8988T (cell line): ENCODE measurements at regions not wholly inside any gene's neighbourhood (a gene's known extent, or its start where the extent isn't known, plus 50 kb on each side); places are given as distances from the start of the nearest gene placed in this dataset.
"Not testable (repeated sequence)": the region's sequence is repeated elsewhere in the genome, so short reads cannot be mapped to it uniquely, and the experiment has no call there.

Experiments
- DNase-seq: peaks from one replicate; pipeline ENCODE4 v3.0.0; 2011

DNA sequence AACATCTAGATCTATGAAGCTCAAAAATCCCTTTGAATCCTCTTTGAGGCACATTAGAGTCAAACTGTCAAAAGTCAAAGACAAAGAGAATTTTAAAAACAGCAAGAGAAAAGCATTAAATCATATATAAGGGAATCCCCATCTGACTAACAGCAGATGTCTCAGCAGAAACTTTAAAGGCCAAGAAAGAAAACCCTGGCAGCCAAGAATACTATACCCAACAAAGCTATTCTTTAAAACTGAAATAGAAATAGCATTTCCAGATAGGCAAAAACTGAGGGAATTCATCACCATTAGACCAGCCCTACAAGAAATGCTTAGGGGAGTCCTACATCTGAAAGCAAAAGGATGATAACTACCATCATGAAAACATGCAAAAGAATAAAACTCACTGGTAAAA, 211.2 kb upstream of the PDZRN3 start:
- DNase-seq: no peak

DNA sequence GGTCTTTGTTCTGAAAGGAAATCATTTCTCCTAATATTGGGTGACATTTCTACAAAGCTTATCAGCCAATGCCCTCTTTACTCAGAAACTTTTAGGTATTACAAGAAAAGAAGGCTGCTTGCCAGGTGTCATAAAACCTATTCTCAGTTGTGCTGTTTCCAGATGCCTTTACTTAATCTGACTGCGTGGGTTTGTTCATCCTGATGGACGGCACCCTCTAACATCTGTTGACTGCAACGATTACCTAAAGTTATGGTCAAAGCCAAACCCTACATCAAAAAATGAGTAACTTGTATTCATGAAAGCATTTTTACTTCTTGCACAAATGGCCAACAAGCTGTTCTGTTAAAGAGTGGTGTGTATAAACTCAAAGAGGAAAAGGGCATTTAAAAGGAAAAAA, 207.7 kb upstream of the PDZRN3 start:
- DNase-seq: no peak

DNA sequence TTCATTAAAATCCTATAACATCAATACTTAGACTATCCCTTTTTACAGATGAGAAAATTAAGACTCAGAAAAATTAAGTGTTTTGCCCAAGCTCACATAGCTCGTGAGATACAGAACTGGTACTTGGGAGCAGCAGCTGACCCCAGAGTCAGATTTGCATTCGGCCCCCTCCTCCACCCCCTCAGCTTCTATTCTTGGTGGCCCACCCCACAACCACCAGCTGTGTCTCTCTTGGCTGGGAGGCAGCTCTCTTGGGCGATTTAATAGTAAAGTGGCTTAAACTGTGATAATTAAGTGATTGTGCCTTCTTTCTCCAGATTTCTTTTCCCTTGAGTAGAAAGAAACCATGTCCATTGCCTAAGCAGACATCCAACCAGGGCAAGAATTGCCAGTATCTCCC, 203.6 kb upstream of the PDZRN3 start:
- no peak for DNase-seq

DNA sequence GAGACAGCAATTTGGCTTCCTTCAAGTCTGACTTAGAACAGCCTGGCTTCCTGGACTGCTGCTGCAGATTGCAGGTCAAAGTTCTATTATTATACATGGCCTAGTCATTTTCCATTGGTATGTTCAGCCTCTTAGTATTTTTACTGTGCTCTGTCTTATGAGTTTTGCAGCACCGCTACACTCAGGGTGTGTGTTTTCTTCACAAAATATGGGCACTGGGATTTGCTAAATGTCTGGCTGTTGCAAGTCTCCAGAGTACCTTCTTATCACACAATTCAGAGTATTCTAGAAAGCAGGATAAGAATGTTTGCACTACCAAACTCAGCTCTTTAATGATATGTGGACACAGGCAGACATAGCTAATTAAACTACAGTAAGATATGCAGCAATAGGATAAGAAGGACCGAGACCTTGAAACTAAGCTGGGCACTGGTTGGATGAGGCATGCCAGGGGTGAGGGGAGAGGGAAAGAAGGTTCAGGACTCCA, 203.0 kb upstream of the PDZRN3 start:
- DNase-seq: no peak

DNA sequence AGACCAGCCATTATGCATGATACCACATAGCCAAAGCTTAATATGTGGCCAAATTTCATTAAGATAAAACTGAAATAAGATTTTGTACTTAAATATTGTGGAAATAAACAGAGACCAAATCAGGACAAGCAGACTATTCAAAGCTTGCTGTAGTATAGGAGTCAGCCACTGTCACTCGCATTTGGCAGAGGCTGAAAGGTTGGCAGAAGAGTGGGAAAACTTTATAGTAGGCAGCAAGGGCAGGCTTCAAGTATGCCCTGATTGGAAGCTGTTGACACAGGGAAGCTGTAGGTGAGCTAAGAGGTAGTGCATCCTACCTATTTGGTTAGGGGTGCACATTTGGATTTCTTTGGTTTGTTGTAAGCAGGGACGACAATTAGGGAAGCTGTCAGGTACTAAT, 202.5 kb upstream of the PDZRN3 start:
- DNase-seq: no peak

DNA sequence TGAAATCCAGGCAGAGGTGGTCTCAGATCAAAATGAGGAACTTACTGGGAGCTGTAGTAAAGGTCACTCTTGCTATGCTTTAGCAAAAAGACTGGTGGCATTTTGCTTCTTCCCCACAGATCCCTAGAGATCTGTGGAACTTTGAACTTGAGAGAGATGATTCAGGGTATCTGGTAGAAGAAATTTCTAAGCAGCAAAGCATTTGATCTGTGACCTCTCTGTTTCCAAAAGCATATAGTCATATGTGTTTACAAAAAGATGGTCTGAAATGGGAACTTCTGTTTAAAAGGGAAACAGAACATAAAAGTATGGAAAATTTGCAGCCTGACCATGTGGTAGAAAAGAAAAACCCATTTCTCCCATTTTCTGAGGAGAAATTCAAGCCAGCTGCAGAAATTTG, 196.2 kb upstream of the PDZRN3 start:
- DNase-seq: not testable (repeated sequence)

DNA sequence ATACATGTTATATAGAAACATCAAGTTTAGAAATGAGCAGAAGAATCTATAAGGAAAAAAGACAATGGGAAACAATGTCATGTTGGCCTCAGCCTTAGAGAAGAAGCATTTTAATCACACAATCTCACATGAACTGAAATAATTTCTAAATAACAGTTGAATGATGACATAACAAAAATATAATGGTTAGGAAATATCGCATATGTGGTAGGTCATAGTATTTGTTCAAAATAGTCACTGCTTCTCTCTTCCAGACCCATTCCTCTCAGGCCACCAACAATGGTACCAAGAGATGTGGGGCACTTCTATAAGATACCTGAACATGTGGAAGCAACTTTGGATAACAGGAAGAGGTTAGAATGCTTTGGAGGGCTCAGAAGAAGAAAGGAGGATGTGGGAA, 195.7 kb upstream of the PDZRN3 start:
- no peak for DNase-seq

DNA sequence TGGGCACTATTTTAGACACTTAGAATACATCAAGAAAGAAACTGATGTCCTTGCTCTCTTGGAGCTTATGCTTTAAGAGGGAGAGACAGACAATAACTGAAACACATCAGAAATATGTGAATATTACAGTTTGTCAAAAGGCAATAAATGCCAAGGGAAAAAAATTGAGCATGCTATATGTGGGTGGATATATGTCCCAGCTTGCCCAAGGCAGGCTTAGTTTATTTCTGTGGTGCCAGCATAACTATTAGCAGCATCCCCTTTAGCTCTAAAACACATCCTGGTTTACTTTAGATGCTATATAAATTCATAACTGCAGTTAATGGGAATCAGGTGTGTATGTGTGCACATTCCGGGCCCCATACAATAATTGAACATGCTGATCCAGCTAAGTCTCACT, 191.2 kb upstream of the PDZRN3 start:
- no peak for DNase-seq

DNA sequence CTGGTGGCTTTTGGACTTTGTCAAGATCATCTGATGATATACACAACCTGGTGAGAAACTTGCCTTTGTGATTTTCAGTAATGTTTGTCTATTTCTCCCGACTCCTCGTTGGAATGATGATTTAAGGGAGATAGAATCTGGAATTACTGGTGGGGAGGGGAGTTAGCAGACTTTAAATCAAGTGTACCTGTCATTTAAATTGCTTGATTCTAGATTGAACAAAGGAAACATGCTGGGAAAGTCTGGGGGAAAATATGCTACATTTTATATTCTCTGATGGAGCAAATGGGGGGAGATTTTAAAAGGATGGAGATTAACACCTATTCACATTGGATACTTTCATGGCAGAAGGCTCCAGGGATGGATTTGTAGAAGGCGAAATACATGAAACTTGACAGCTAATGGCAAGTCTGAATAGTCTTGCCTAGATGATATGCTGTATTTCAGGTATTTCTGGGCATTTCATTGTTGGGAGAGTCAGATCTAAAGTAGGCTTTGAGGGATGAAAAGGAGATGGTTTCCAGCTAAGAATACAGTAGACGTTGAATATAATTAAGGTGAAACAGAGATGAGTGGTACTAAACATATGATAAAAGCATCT, 189.1 kb upstream of the PDZRN3 start:
- DNase-seq: no peak

DNA sequence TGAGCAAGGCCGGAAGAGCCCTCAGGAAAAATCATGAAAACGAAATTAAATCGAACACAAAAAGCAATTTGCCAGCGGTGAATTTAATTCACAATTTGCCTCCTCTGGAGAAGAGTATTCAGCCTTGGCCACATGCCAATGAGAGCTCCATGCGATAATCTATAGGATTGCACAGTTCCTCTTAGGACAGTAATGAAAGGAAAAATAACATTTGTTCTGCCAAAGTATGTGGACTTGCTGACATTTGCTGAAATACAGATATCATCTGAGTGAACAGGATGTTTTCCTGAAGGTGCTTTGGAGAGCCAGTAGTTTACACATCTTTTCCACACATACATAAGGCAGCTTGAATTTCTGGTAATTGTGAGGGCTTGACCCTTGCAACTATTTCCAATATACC, 188.6 kb upstream of the PDZRN3 start:
- DNase-seq: no peak

DNA sequence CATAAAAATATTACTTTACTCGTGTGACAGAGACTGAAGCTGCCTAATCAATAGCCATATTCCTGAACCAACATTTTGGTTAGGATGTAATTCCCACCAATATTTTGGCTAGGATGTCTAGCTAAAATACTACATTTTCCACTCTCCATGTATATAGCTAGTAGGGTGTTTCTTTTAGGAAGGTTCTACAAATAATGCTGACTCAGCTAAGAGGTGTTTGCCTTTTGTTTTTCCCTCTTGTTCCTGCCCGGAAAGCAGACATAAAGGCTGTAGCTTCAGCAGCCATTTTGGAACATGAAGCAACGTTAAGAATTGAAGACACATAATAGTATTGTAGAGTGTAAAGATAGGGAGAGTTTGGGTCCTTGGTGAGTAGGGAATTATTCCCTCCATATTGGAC, 187.3 kb upstream of the PDZRN3 start:
- no peak for DNase-seq

DNA sequence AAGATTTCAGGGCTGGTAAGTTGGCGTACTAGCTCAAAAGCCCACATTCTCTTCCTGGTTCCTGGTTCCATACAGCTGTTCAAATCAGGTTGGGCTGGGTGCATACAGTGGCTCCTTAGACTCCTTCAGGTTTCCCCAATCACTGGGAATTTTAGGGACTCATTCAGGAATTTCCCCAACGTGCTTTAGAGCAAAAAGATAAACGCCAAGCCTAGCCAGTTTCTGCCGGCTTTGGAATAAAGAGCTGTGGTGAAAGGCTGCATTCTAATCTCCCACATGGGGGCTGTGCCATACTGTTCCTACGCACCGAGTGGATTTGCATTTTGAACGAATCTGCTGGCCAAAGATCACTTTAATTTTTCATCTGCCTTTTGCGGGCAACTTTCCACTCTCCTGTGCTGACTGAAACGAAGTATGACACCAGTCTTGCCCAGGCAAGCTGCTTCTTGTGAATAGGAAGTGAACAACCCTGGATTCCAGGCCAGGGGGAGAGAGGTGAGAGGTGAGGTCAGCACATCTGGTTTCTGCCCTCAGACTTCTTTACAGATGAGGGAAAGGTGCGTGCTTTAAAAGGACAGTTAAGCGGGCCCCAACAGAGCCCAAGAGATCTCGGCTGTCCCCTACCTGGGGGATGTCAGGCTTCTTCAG, 184.2 kb upstream of the PDZRN3 start:
- DNase-seq: no peak

DNA sequence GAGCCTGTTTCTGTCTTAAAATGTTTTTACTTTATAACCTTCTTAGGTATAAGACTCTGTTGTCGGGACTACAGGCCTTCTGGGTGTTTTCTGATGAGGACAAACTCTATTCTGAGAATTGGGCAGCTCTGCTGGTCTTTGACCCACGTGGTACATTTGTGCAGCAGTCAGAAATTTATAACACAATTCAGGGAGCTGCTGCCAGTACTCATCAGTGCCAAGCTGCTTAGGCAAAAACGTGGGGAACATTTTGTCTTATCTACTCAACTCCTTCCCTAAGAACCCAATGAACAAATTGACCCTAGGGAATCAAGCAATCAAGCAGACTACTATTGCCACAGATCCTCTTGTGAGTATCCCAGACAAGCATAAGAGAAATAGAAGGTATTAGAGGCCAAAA, 180.7 kb upstream of the PDZRN3 start:
- no peak for DNase-seq

DNA sequence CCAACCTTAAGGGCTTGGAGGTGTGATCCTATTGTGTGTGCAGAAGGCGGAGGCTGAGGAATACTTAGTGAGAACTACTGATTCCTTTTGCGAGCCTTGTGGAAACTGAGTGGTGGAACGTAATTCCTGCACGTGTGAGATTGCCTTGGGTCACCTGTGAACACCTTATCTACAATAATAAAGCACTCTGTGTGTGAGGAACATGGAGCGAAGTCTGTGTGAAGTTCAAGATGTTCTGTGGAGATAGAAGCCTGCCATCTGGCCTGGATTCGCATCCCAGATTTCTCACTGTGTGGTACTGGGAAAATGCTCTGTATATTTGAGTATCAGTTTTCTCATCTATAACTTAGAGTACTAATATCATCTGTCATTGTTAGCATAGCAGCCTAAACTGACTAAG, 179.5 kb upstream of the PDZRN3 start:
- no peak for DNase-seq

DNA sequence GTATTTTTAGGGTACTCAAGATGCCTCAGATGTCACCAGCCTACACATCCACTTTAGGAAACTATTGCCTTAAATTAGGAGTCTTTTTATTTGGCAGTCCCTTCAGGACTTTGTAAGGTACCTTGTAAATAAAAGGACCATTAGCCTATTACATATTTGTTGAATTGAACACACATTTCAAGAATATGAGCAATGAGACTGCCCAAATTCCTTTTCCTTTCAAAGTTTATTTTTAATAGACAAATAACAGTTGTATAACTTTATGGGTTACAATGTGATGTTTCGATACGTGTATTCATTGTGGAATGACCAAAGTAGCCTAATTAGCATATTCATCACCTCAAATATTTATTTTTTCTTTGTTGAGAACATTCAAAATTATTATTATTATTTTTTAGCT, 176.7 kb upstream of the PDZRN3 start:
- DNase-seq: no peak

DNA sequence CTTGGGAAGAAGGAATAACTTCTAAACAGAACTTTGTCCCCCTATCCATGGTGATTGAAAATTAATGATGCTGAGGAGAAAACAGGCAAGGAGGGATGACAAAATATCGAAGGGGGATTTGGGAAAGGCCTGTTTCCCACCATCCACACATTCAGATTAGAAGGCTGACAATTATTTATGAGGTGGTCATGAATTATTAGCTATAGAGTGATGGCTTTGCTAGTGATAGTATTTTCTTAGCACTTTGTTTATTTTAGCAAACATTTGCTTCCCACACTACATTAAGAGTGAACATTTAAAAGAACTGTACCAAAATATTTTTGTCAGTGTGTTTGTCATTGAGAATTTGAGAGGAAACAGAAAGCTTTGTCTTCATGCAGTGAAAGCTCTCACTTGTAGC, 172.6 kb upstream of the PDZRN3 start:
- no peak for DNase-seq

DNA sequence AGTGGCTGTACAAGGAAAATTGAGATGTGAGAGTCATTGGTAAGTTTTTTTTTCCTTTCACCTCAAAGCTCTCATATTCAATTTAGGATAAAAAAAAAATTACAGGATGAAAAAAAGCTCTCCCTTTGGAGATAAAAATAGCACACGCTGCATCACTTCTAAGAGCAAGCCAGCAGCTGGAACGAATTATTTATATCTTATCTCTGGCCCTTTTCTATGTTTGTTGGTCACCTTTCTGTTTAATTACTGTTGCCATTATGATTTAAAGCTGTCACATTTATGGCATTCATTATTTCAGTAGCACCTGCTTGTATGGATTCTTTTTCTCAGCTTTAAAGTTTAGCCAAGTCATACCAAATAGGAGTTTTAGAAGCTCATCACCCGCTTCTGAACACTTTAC, 171.6 kb upstream of the PDZRN3 start:
- DNase-seq: no peak

DNA sequence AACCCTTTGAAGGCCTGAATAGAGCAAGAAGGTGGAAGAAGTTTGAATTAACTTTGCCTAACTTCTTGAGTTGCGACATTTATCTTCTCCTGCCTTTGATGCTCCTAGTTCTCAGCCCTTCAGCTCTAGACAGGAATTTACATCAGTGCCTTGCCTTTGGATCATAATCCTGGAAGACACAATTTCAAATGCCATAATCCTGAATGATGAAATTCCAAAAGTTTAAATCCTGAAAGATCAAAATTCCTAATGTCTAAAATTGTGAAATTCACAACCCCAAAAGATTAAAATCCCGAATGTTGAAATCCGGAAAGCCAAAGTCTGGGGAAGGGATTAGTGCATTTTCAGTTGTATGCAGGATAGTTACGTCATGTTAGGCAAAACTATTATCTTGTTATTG, 166.6 kb upstream of the PDZRN3 start:
- DNase-seq: no peak

DNA sequence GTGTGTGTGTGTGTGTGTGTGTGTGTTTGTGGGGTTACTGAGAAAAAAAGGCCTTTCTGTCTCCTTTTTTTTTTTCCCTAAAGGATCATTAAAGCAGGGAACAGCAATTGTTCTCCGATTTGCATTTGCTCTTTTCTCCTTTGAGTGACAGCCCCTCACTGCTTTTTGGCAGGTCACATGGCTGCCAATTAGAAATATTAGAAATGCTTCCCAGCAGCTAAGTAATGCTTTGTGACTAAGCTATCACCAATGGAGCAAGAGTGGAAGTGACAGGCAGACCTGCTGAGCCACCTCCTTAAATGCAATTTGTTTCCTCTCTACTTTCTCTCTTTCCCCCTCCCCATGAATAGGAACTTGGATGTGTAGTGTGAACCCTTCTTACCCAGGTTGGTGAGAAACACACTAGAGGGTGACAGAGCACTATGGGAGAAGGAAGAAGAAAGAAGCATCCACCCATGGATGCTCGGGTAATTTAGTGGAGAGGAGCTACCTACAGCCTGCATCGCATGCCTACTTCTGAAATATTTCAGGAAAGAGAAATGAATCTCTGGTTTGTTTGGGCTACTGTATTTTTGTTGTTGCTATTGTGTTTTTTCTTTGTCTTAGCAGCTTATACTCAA, 165.2 kb upstream of the PDZRN3 start:
- DNase-seq: no peak

DNA sequence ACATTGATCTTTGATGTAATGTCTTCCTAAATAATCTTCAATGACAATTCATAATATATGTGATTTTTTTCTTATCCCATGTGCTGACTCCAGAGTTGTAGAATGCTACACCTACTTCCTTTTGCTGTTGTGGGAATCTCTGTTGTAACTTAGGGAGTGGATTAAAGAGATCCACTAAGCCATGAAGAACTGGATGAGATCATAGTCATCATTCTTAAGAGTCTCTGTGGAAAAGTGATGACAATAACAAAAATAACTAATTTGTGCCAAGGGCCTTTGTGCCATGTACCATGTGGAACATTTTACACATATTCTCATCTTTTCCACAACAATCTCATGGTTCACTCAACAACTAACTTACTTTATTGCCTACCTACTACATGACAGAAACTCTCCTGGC, 162.9 kb upstream of the PDZRN3 start:
- DNase-seq: no peak

DNA sequence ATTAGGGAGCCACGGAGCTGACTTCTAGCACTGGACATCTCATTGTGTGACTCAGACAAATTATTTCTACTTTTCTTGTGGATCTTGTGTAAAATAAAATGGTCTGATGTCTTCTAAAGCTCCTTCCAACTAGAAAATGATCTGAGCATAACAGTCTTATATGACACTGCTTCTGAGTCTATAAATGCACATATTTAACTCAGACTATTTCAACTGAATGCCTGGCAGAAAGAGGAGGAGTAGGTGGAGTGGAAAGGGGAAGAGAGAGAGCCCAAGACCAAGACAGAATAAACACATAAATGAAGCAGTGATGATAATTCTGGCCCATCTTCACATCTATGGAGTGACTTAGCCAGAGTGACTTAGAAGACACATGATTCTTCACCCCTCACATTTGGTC, 162.3 kb upstream of the PDZRN3 start:
- DNase-seq: no peak

DNA sequence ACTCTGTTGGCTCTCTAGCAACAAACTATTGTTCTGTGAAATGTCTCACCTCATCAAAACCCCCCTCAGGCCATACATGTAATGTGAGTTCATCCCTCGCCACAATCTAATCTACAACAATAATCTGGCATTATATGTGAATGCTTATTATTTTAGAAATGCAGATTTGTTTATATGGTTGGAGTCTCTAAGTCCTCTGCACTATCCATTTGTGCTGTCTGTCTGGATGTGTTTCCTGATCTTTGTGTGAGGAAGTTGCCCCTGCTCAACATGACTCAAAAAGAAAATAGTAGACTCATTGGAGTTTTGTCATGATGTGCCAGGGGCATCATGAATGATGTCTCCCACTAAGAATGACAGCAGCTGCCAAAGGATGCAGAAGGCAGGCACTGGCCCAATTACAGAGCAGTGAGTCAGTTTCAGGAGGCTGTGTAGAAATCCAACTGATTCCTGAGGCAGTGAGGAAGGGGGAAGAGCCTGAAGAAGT, 161.6 kb upstream of the PDZRN3 start:
- no peak for DNase-seq

DNA sequence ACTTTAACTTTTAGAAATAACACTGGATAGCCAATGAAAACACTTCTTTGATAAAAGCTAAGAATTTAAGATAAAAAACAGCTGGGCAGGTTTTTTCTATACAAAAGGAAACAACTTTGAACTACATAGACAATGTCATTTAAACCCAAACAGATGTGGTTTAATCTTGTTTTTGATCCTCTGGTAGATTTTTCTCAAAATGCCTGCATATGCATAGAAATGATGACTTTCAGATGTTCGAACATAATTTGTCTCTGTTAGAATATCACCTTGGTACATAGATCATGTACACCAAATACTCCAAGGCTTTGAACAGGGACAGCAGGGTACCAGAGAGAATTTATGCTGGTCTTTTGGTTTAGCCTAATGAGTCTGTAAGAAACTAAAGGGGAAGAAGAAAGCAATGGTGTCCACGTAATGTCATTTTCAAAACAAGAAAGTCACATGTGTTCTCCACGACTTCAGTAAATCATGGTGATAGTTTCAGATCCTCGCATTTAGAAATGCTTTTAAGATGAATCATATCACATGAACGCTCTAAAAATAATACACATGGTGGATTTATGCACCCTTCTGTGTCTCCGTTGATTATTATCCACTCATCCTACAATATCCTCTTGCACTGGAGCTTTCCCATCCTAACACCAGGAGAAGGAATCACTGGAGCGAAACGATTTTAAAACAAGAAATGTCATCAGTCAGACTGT, 160.1 kb upstream of the PDZRN3 start:
- DNase-seq: no peak

DNA sequence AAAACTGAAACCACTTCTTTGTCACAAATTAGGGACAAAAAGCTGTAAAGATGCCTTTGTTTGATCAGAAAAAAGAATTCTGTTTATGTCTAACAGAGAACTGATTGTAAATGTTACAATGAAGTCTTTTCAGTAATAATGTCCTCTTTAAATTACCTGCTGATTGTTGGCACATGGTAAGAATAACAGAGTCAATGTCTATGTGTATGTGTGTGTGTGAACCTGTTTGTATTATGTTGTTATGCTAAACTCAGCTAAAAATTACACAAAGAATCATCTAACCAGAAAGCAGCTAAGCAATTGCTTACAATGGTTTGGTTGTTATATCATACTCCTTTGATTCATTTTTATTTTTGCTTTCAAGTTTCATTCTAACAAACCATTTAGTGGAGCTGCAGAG, 159.1 kb upstream of the PDZRN3 start:
- no peak for DNase-seq
